ENCODE measurements at regions not wholly inside any gene's neighbourhood (a gene's known extent, or its start where the extent isn't known, plus 50 kb on each side); places are given as distances from the start of the nearest gene placed in this dataset.
A peak's percentile ranks its signal among the peaks of the same experiment; 100 is the strongest.
"Not testable (repeated sequence)": the region's sequence is repeated elsewhere in the genome, so short reads cannot be mapped to it uniquely, and the experiment has no call there.

DNA sequence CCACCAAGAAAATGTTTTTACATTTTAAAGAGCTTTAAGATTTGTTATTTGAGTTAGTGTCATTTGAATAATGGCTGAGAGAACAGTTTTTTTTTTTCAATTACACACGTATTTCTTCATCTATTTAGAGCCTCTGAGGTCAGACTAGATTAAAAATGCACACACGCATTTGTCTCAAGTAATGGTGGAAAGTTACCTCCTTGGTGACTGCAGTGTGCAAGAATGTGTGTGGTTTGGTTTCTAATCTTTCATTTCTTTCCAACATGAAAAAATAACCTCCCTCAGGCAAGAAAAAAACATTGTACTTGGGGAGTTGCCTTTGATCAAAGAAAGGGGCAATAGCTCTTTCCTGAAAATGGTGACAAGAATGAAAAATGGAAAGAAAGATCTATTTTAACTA lies 235.5 kb upstream of the ZNF337 start:
- intact Hi-C loops (cut with DNase I); DNase-seq: not testable (repeated sequence)

GRCh38 chr20:25902321-25902720 lies 205.7 kb upstream of the ZNF337 start:
- intact Hi-C loops (cut with DNase I); DNase-seq: not testable (repeated sequence)

- intact Hi-C loops (cut with DNase I); DNase-seq: not testable (repeated sequence)
Measured at GRCh38 chr20:25898663-25899062, 202.0 kb upstream of the ZNF337 start.

DNA sequence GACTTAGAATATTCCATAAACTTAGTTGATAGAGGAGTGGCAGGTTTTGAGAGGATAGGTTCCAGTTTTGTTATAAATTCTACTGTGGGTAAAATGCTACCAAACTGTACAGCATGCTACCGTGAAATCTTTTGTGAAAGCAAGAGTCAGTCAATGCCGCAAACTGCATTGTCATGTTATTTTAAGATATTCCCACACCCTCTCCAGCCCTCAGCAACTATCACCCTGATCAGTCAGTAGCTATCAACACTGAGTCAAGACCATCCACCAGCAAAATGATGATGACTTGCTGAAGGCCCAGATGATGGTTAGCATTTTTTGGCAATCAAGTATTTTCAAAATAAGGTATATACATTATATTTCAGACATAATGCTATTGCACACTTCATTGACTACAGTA lies 182.4 kb upstream of the ZNF337 start:
- intact Hi-C loops (cut with DNase I); DNase-seq: not testable (repeated sequence)

GRCh38 chr20:25868650-25868979 lies 172.0 kb upstream of the ZNF337 start:
- DNase-seq, result peak in 8 of 42 donors; percentile 11 to 47 (median 19)
- intact Hi-C loops (cut with DNase I), result loop anchor here (5.0 kb wide), 2 partner anchors 176 to 246 kb away; partner anchors contain the start of gene NANP

GRCh38 chr20:25867776-25868649 lies 171.4 kb upstream of the ZNF337 start:
- peak; percentile 84 to 97 (median 93) for DNase-seq
- intact Hi-C loops (cut with DNase I), result loop anchor here (5.0 kb wide), 2 partner anchors 176 to 246 kb away; partner anchors contain the start of gene NANP

- peak in 14 of 42 donors; percentile 3 to 56 (median 22) for DNase-seq
- intact Hi-C loops (cut with DNase I), result loop anchor here (5.0 kb wide), 2 partner anchors 175 to 245 kb away; partner anchors contain the start of gene NANP
Measured at GRCh38 chr20:25867015-25867775, 170.5 kb upstream of the ZNF337 start.

DNA sequence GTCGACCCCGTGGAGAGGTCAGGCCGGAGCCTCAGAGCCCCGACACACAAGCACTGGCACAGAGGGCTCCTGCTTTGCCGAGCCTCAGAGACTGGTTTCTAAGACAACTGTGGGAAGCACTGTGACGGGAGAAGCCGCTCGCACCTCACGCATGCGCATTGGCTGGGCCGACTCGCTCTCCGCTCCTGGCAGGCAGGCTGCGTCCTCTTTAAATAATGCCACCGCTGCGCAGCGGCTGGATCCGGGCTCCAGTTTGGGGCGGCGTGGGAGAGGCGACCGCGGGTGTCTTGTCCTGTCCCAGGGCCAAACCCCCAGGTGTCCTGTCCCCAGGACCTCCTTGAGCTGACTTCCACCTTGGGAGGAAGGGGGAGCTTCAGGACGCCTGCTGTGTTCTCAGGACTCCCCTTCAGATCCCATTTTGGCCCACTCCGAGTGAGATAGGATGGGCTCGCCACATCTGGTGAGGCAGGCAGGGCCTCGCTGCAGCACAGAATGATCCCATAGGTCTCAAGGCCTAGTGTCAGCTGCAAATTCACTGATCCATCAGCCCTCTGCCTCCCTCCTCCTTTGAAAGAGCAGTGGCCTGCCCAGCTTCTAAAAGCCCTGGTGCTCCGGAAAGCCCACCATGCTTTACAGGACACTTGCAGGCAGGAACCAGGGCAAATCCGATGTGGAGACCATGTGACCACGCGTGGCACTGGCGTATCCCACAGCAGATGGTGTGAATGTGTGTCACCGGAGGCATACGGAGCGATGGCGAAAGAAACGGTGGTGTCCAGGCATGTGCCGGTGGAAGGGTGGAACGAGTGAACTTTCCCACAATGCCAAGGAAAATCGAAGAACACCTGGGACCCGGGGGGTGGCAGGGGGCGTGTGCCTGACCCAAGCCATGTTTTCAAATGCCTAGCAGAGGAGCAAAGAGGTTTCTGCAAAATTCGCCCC lies 169.3 kb upstream of the ZNF337 start:
- intact Hi-C loops (cut with DNase I), result loop anchor here (5.0 kb wide), 2 partner anchors 174 to 244 kb away; partner anchors contain the start of gene NANP
- peak; percentile 79 to 96 (median 90) for DNase-seq

DNA sequence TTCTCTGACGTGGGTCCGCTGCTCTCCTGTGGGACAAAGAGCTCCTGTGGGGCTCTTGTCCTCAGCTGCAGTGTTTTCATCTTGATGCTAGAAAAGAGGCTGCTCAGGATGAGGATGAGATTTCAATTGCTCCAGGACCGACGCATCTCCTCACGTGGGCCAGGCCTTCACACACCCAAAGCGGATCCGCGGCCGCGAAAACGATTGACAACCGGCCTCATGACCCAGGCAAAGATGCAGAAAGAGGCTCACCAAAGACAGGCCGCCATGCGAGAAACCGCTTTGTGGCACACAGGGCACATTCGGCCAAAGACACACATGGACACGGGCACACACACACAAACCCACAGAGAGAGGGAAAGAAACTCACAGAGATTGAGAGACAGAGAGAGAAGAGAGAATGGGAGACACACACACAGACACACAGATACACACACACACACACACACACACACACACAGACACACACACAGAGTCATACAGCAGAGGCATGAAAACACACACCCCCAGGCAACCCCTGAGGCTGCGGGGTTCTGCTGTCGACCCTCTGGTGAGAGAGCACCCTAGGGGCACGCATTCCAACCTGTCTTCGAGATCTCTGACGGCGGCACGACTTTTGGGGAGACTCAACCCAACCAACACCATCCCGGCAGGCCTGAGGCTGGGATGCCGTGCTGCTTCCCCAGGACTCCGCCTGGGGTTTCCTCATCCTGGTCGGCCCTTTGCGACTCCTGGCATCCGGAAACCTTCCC lies 168.5 kb upstream of the ZNF337 start:
- intact Hi-C loops (cut with DNase I), result loop anchor here (5.0 kb wide), 2 partner anchors 173 to 243 kb away; partner anchors contain the start of gene NANP
- peak in 18 of 42 donors; percentile 6 to 49 (median 20) for DNase-seq

GRCh38 chr20:25864326-25864962 lies 167.8 kb upstream of the ZNF337 start:
- intact Hi-C loops (cut with DNase I), result no loop called here

GRCh38 chr20:25863536-25864325 lies 167.1 kb upstream of the ZNF337 start:
- peak in 5 of 42 donors; percentile 2 to 38 (median 11) for DNase-seq
- intact Hi-C loops (cut with DNase I), result no loop called here

More at GRCh38 chr20:25864326-25864962, 167.8 kb upstream of the ZNF337 start:
- peak in 2 of 42 donors; percentile 29 to 37 for DNase-seq

DNA sequence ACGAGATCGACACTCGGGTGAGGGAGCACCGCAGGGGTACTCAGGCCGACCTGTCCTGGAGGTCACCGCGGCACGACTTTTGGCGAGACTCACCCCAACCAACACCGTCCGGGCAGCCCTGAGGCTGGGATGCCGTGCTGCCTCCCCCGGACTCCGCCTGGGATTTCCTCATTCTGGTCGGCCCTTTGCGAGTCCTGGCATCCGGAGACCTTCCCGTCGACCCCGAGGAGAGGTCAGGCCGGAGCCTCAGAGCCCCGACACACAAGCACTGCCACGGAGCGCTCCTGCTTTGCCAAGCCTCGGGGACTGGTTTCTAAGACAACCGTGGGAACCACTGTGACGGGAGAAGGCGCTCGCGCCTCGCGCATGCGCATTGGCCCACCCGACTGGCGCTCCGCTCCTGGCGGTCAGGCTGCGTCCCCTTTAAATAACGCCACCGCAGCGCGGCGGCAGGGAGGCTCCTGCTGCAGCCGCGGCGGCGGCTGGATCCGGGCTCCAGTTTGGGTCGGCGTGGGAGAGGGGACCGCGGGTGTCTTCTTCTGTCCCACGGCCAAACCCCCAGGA lies 166.4 kb upstream of the ZNF337 start:
- intact Hi-C loops (cut with DNase I), result not testable (repeated sequence)
- DNase-seq, result peak; percentile 84 to 98 (median 94)

DNA sequence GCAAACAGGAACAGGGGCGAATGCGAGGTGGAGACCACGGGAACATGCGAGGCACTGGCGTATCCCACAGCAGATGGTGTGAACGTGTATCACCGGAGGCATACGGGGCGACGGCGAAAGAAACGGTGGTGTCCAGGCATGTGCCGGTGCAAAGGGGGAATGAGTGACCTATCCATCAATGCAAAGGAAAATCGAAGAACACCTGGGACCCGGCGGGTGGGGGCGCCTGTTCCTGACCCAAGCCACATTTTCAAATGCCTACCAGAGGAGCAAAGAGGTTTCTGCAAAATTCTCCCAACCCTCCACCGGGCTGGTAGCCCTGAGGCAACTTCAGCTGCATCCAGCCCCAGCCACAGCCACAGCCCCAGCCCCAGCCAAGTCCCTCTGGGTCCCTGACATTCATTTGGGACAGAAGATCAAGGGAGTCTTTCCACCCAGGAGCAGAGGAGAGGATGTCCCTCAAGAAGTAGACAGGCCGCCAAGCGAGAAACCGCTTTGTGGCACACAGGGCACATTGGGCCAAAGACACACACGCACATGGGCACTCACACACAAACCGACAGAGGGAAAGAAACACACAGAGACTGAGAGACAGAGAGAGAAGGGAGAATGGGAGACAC lies 164.0 kb upstream of the ZNF337 start:
- intact Hi-C loops (cut with DNase I), result no loop called here
- peak in 14 of 42 donors; percentile 2 to 51 (median 16) for DNase-seq

DNA sequence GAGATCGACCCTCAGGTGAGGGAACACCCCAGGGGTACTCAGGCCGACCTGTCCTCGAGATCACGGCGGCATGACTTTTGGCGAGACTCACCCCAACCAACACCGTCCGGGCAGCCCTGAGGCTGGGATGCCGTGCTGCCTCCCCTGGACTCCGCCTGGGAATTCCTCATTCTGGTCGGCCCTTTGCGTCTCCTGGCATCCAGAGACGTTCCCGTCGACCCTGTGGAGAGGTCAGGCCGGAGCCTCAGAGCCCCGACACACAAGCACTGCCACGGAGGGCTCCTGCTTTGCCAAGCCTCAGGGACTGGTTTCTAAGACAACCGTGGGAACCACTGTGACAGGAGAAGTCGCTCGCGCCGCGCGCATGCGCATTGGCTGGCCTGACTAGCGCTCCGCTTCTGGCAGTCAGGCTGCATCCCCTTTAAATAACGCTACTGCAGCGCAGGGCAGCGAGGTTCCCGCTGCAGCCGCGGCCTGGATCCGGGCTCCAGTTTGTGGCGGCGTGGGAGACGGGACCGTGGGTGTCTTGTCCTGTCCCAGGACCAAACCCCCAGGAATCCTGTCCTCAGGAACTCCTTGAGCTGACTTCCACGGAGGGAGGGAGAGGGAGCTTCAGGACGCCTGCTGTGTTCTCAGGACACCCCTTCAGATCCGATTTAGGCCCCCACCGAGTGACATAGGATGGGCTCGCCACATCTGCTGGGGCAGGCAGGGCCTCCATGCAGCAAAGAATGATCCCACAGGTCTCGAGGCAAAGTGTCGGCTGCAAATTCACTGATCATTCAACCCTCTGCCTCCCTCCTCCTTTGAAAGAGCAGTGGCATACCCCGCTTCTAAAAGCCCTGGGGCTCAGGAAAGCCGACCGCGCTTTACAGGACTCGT lies 163.2 kb upstream of the ZNF337 start:
- peak; percentile 87 to 97 (median 94) for DNase-seq

More for the DNA sequence above, 163.2 kb upstream of the ZNF337 start:
- intact Hi-C loops (cut with DNase I), result no loop called here

Data from head of caudate nucleus (tissue), 42 donors.